ENCODE measurements at regions not wholly inside any gene's neighbourhood (a gene's known extent, or its start where the extent isn't known, plus 50 kb on each side); places are given as distances from the start of the nearest gene placed in this dataset.

DNA sequence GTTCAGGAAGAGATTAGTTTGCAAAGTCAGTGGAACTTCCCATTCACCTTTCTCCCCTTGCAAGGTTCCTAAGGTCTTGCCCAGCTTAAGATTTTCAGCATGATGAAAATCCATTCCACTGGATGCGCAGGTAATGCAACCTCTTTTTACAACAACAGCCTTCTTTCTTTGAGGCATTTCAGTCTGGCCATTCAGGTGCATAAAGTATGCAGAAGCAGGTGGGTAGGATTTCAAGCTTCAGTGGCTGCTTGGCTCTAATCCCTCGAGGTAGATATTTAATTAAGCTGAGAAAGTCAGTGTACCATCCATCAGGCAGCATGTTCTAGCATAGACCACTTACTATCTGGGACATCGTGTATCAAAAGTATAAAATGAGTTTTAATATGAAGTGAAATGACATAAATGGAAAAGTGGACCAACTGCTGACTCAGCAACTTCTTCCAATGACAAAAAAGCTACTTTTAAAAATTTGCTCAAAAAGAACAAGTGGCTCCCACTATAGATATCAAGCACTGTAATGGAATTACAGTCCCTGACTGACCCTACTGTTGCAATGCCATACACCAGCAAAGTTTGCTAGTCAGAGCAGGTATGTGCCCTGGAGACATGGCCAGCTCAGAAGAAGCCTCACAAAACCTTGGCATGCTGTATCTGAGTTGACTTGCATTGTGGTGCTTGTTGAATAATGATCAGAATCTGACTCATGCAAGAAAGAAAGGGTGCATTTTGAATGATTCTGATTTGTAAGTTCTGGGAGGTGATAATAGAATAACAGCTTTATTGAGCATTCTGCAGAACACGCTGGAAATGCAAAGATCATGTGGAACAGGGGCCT is 459.9 kb upstream of the MCTP2 start:
- no peak overlapping the region for H3K9ac ChIP-seq (ENCODE audit: low read length)
- no peak overlapping the region for H3K4me2 ChIP-seq (ENCODE audit: low read length)
- no peak overlapping the region for H4K91ac ChIP-seq (ENCODE audit: low read depth, low read length)
- H2AK5ac ChIP-seq (ENCODE audit: low read length): no peak overlapping the region
- H3K23ac ChIP-seq (ENCODE audit: low read length): no peak overlapping the region
- no peaks in the 10 kb centered on the region for H3K79me2 ChIP-seq (ENCODE audit: control insufficient read depth, insufficient read depth, low read length, poor library complexity)
- no peaks in the 10 kb centered on the region for H3K27me3 ChIP-seq (ENCODE audit: insufficient read depth, low read length)
- H3K4me3 ChIP-seq (ENCODE audit: low read depth, low read length): no peak overlapping the region
- no peak overlapping the region for H2BK5ac ChIP-seq (ENCODE audit: low read depth, low read length, poor library complexity)
- H2AFZ ChIP-seq (ENCODE audit: insufficient read depth, low read length, poor library complexity): no peak overlapping the region
- no peak overlapping the region for H2BK12ac ChIP-seq (ENCODE audit: low read length)
- H3K9me3 ChIP-seq (ENCODE audit: insufficient read depth, low read depth, low read length): no peaks in the 10 kb centered on the region
- no peak overlapping the region for H3K14ac ChIP-seq (ENCODE audit: low read length)
- H3K4me1 ChIP-seq (ENCODE audit: control insufficient read depth in 1 of 2, insufficient read depth in 2 of 2, low read length in 2 of 2): no peaks in the 10 kb centered on the region
- H3K18ac ChIP-seq (ENCODE audit: low read length): no peak overlapping the region
- H4K12ac ChIP-seq (ENCODE audit: low read depth, low read length): no peak overlapping the region
- no peaks in the 10 kb centered on the region for H3K36me3 ChIP-seq (ENCODE audit: control insufficient read depth in 1 of 2, insufficient read depth in 2 of 2, low read length in 2 of 2)
- H4K8ac ChIP-seq (ENCODE audit: low read depth, low read length): no peak overlapping the region
- no peak overlapping the region for H3K4ac ChIP-seq (ENCODE audit: low read depth, low read length)
- no peak overlapping the region for H2BK120ac ChIP-seq (ENCODE audit: insufficient read depth, low read length, poor library complexity)
- no peaks in the 10 kb centered on the region for H3K79me1 ChIP-seq (ENCODE audit: low read length)
- peak; percentile 8 to 31 for DNase-seq
- no peak overlapping the region for H3K27ac ChIP-seq (ENCODE audit: low read depth, low read length)
- WGBS (ENCODE audit: extremely low coverage, insufficient coverage, insufficient read length): no CpG with 5 or more reads among the region's 4 CpGs

DNA sequence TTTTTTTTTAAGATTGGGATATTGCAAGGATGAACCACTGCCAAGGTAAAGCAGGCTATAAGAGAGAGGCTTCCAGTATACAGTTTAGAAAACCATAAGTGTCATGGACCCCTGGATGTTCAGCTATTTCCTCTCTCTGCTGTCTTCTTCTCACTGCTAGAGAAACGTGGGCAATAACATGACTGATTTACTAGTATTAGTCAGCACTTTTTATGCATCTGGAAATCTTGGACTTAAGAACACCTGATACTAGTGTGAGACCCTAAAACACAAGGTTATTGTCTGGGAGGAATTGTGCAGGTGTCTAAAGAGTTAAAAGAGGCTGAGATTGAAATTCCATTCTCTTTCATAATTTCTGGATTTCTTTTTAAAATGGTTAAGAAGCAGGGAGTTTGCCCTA is 460.6 kb upstream of the MCTP2 start:
- no peaks in the 10 kb centered on the region for H3K27me3 ChIP-seq (ENCODE audit: insufficient read depth, low read length)
- H3K14ac ChIP-seq (ENCODE audit: low read length): no peak overlapping the region
- H3K18ac ChIP-seq (ENCODE audit: low read length): no peak overlapping the region
- H3K23ac ChIP-seq (ENCODE audit: low read length): no peak overlapping the region
- DNase-seq: no peak
- H4K12ac ChIP-seq (ENCODE audit: low read depth, low read length): no peak overlapping the region
- H4K91ac ChIP-seq (ENCODE audit: low read depth, low read length): no peak overlapping the region
- H3K9me3 ChIP-seq (ENCODE audit: insufficient read depth, low read depth, low read length): no peaks in the 10 kb centered on the region
- H2AFZ ChIP-seq (ENCODE audit: insufficient read depth, low read length, poor library complexity): no peak overlapping the region
- H3K4me3 ChIP-seq (ENCODE audit: low read depth, low read length): no peak overlapping the region
- no peak overlapping the region for H3K9ac ChIP-seq (ENCODE audit: low read length)
- no peaks in the 10 kb centered on the region for H3K79me2 ChIP-seq (ENCODE audit: control insufficient read depth, insufficient read depth, low read length, poor library complexity)
- no peaks in the 10 kb centered on the region for H3K79me1 ChIP-seq (ENCODE audit: low read length)
- no peak overlapping the region for H3K4me2 ChIP-seq (ENCODE audit: low read length)
- H2AK5ac ChIP-seq (ENCODE audit: low read length): no peak overlapping the region
- no peak overlapping the region for H2BK5ac ChIP-seq (ENCODE audit: low read depth, low read length, poor library complexity)
- no peak overlapping the region for H2BK12ac ChIP-seq (ENCODE audit: low read length)
- H3K4ac ChIP-seq (ENCODE audit: low read depth, low read length): no peak overlapping the region
- no peak overlapping the region for H3K27ac ChIP-seq (ENCODE audit: low read depth, low read length)
- WGBS (ENCODE audit: extremely low coverage, insufficient coverage, insufficient read length): no CpG with 5 or more reads among the region's 1 CpG
- no peaks in the 10 kb centered on the region for H3K36me3 ChIP-seq (ENCODE audit: control insufficient read depth in 1 of 2, insufficient read depth in 2 of 2, low read length in 2 of 2)
- no peaks in the 10 kb centered on the region for H3K4me1 ChIP-seq (ENCODE audit: control insufficient read depth in 1 of 2, insufficient read depth in 2 of 2, low read length in 2 of 2)
- no peak overlapping the region for H2BK120ac ChIP-seq (ENCODE audit: insufficient read depth, low read length, poor library complexity)
- no peak overlapping the region for H4K8ac ChIP-seq (ENCODE audit: low read depth, low read length)

DNA sequence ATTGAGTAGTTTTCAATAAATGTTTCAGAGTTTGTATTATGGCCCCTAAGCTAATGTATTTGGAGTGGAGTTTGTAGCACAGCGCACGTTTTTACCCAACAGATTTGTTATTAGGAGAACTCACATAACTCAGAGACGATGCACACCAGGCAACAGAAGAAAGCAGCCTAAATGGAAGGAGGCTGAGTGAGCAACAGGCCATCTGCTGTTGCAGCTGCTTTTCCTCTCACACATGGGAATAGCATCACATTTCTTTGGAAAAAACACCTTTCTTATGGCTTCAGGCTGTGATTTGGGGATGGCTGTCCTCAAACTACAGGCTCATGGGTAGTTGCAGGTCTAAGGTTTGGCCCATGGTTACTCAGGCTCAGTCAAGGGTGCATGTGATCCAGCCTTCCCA is 469.3 kb upstream of the MCTP2 start:
- no peak overlapping the region for H3K4me2 ChIP-seq (ENCODE audit: low read length)
- no peak overlapping the region for H3K4ac ChIP-seq (ENCODE audit: low read depth, low read length)
- no peak overlapping the region for H3K27ac ChIP-seq (ENCODE audit: low read depth, low read length)
- no peaks in the 10 kb centered on the region for H3K79me1 ChIP-seq (ENCODE audit: low read length)
- H3K4me1 ChIP-seq (ENCODE audit: control insufficient read depth in 1 of 2, insufficient read depth in 2 of 2, low read length in 2 of 2): no peaks in the 10 kb centered on the region
- H4K8ac ChIP-seq (ENCODE audit: low read depth, low read length): no peak overlapping the region
- no peaks in the 10 kb centered on the region for H3K79me2 ChIP-seq (ENCODE audit: control insufficient read depth, insufficient read depth, low read length, poor library complexity)
- no peak overlapping the region for H3K18ac ChIP-seq (ENCODE audit: low read length)
- no peak overlapping the region for H3K9ac ChIP-seq (ENCODE audit: low read length)
- H2BK5ac ChIP-seq (ENCODE audit: low read depth, low read length, poor library complexity): no peak overlapping the region
- no peak overlapping the region for H2BK120ac ChIP-seq (ENCODE audit: insufficient read depth, low read length, poor library complexity)
- no peak for DNase-seq
- no CpG with 5 or more reads among the region's 3 CpGs for WGBS (ENCODE audit: extremely low coverage, insufficient coverage, insufficient read length)
- H2BK12ac ChIP-seq (ENCODE audit: low read length): no peak overlapping the region
- H2AK5ac ChIP-seq (ENCODE audit: low read length): no peak overlapping the region
- no peak overlapping the region for H2AFZ ChIP-seq (ENCODE audit: insufficient read depth, low read length, poor library complexity)
- H4K91ac ChIP-seq (ENCODE audit: low read depth, low read length): no peak overlapping the region
- H3K36me3 ChIP-seq (ENCODE audit: control insufficient read depth in 1 of 2, insufficient read depth in 2 of 2, low read length in 2 of 2): no peaks in the 10 kb centered on the region
- H3K14ac ChIP-seq (ENCODE audit: low read length): no peak overlapping the region
- H4K12ac ChIP-seq (ENCODE audit: low read depth, low read length): no peak overlapping the region
- H3K27me3 ChIP-seq (ENCODE audit: insufficient read depth, low read length): no peaks in the 10 kb centered on the region
- H3K23ac ChIP-seq (ENCODE audit: low read length): no peak overlapping the region
- no peaks in the 10 kb centered on the region for H3K9me3 ChIP-seq (ENCODE audit: insufficient read depth, low read depth, low read length)
- no peak overlapping the region for H3K4me3 ChIP-seq (ENCODE audit: low read depth, low read length)

DNA sequence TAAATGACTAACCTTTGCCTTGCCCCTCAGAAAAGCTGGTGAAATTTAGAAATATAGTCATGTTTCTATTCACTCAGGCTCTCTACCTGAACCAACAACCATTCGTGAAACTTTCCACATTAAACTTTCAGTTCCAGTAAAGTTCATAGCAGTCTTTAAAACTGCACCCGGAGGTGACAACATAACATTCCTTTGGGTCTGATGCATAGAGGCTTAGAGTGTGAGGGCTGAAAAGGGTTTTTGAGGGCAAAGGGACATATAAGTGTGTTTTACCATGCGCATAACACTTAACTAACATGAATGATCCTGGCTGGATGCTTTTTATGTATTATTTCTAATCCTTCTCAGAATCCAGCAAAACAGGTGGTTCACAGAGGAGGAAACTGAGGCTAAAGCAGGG is 471.7 kb upstream of the MCTP2 start:
- Histone ChIP-seq H3K79me1 (ENCODE audit: low read length) (no peaks in the 10 kb centered on the region), H2BK5ac (ENCODE audit: low read depth, low read length, poor library complexity) (no peak overlapping the region), H3K36me3 (ENCODE audit: control insufficient read depth in 1 of 2, insufficient read depth in 2 of 2, low read length in 2 of 2) (no peaks in the 10 kb centered on the region), H2BK12ac (ENCODE audit: low read length) (no peak overlapping the region), H2AK5ac (ENCODE audit: low read length) (no peak overlapping the region), H3K14ac (ENCODE audit: low read length) (no peak overlapping the region), H3K4ac (ENCODE audit: low read depth, low read length) (no peak overlapping the region), H3K79me2 (ENCODE audit: control insufficient read depth, insufficient read depth, low read length, poor library complexity) (no peaks in the 10 kb centered on the region), H4K91ac (ENCODE audit: low read depth, low read length) (no peak overlapping the region), H2AFZ (ENCODE audit: insufficient read depth, low read length, poor library complexity) (no peak overlapping the region), H3K9me3 (ENCODE audit: insufficient read depth, low read depth, low read length) (no peaks in the 10 kb centered on the region), H3K4me3 (ENCODE audit: low read depth, low read length) (no peak overlapping the region), H3K4me2 (ENCODE audit: low read length) (no peak overlapping the region), H3K23ac (ENCODE audit: low read length) (no peak overlapping the region), H4K8ac (ENCODE audit: low read depth, low read length) (no peak overlapping the region), H2BK120ac (ENCODE audit: insufficient read depth, low read length, poor library complexity) (no peak overlapping the region), H3K27me3 (ENCODE audit: insufficient read depth, low read length) (no peaks in the 10 kb centered on the region), H3K27ac (ENCODE audit: low read depth, low read length) (no peak overlapping the region), H3K4me1 (ENCODE audit: control insufficient read depth in 1 of 2, insufficient read depth in 2 of 2, low read length in 2 of 2) (no peaks in the 10 kb centered on the region), H3K9ac (ENCODE audit: low read length) (no peak overlapping the region), H4K12ac (ENCODE audit: low read depth, low read length) (no peak overlapping the region), H3K18ac (ENCODE audit: low read length) (no peak overlapping the region)
- DNase-seq: peak; percentile 29 to 62
- WGBS (ENCODE audit: extremely low coverage, insufficient coverage, insufficient read length): no CpG with 5 or more reads among the region's 3 CpGs

Measured in trophoblast cell (in vitro differentiated cells and primary cell).